ENCODE measurements at regions not wholly inside any gene's neighbourhood (a gene's known extent, or its start where the extent isn't known, plus 50 kb on each side); places are given as distances from the start of the nearest gene placed in this dataset.

- intact Hi-C loops (cut with DNase I): no loop called here
- no peak for TF ChIP-seq POLR2A (IDR thresholded peaks at IDR 0.05)
- TF ChIP-seq CTCF (IDR thresholded peaks at IDR 0.05): no peak
- 79 to 84% (median 83%) methylated on average over 9 of the region's 9 CpGs for WGBS, 4 donors
- no peak overlapping the region for H3K4me3 ChIP-seq
- peaks cover 0 to 7% (median 0%) of the 10 kb centered on the region in 12 donors for H3K4me1 ChIP-seq
- DNase-seq (no peak), ATAC-seq (peak in 1 of 4 donors; percentile 20)
- H3K27me3 ChIP-seq: no peaks in the 10 kb centered on the region
- H3K36me3 ChIP-seq: no peaks in the 10 kb centered on the region
- H3K27ac ChIP-seq: no peak overlapping the region
- peaks cover 0 to 2% (median 0%) of the 10 kb centered on the region in 12 donors for H3K9me3 ChIP-seq
These were observed 238.3 kb upstream of the TRIB2 start for GRCh38 chr2:12478151-12479064.

- no peak overlapping the region for H3K4me3 ChIP-seq
- TF ChIP-seq POLR2A (IDR thresholded peaks at IDR 0.05) (no peak), CTCF (IDR thresholded peaks at IDR 0.05) (no peak)
- intact Hi-C loops (cut with DNase I): no loop called here
- peaks cover 0 to 7% (median 1%) of the 10 kb centered on the region in 12 donors for H3K4me1 ChIP-seq
- peaks cover 0 to 9% (median 0%) of the 10 kb centered on the region in 12 donors for H3K9me3 ChIP-seq
- no peaks in the 10 kb centered on the region for H3K27me3 ChIP-seq
- ATAC-seq: no peak
- no peak for DNase-seq
- H3K27ac ChIP-seq: no peak overlapping the region
- 50 to 75% (median 63%) methylated on average over 1 of the region's 1 CpG for WGBS, 4 donors
- H3K36me3 ChIP-seq: no peaks in the 10 kb centered on the region
These were observed 237.6 kb upstream of the TRIB2 start for GRCh38 chr2:12479065-12479601.

GRCh38 chr2:12484536-12485115, 232.1 kb upstream of the TRIB2 start:
- intact Hi-C loops (cut with DNase I): loop anchor here in 1 of 10 donors (10.0 kb wide), 1 partner anchor 230 kb away; the partner anchor contains the start of gene TRIB2

More at GRCh38 chr2:12484536-12485115, 232.1 kb upstream of the TRIB2 start:
- TF ChIP-seq POLR2A (IDR thresholded peaks at IDR 0.05): no peak
- TF ChIP-seq CTCF (IDR thresholded peaks at IDR 0.05): no peak
- Histone ChIP-seq H3K9me3 (peaks cover 0 to 9% (median 0%) of the 10 kb centered on the region in 12 donors), H3K4me3 (no peak overlapping the region), H3K27ac (peak overlapping the region in 6 of 12 donors; percentile 7 to 36 (median 26)), H3K27me3 (no peaks in the 10 kb centered on the region), H3K36me3 (no peaks in the 10 kb centered on the region), H3K4me1 (peaks cover 0 to 43% (median 25%) of the 10 kb centered on the region in 12 donors)
- 55 to 66% (median 60%) methylated on average over 3 of the region's 3 CpGs for WGBS, 4 donors
- DNase-seq (no peak), ATAC-seq (peak in 1 of 4 donors; percentile 40)
